ENCODE measurements at regions not wholly inside any gene's neighbourhood (a gene's known extent, or its start where the extent isn't known, plus 50 kb on each side); places are given as distances from the start of the nearest gene placed in this dataset.

DNA sequence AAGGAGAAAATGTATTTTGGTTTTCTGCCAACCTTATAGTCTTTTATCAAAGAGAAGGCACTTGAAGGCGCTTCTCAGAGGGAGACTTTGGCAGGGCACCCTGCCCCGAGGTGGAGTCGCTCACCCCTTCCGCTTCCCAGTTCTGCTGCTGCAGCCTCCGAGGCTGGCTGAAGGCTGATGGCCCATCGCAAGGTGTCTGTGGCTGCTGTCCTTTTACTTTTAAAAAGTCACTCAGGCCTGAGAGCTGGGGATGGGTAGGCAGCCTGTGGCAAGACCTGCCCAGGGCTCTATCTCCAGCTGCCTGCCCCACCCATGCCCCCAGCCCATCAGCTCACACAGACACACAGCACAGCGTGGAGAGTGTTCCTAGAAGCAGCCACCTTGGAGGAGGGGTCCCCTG is 206.6 kb upstream of the CST7 start:
- TF ChIP-seq, protein P1, sequence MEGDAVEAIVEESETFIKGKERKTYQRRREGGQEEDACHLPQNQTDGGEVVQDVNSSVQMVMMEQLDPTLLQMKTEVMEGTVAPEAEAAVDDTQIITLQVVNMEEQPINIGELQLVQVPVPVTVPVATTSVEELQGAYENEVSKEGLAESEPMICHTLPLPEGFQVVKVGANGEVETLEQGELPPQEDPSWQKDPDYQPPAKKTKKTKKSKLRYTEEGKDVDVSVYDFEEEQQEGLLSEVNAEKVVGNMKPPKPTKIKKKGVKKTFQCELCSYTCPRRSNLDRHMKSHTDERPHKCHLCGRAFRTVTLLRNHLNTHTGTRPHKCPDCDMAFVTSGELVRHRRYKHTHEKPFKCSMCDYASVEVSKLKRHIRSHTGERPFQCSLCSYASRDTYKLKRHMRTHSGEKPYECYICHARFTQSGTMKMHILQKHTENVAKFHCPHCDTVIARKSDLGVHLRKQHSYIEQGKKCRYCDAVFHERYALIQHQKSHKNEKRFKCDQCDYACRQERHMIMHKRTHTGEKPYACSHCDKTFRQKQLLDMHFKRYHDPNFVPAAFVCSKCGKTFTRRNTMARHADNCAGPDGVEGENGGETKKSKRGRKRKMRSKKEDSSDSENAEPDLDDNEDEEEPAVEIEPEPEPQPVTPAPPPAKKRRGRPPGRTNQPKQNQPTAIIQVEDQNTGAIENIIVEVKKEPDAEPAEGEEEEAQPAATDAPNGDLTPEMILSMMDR (IDR thresholded peaks at IDR 0.05) = no peak
- TF ChIP-seq POLR2A (IDR thresholded peaks at IDR 0.05) = no peak

All from esophagus squamous epithelium (tissue), 4 donors.